Muscle of leg (tissue), 3 donors: ENCODE measurements at regions not wholly inside any gene's neighbourhood (a gene's known extent, or its start where the extent isn't known, plus 50 kb on each side); places are given as distances from the start of the nearest gene placed in this dataset.

Experiments
- DNase-seq: peaks from one replicate; pipeline ENCODE4 v3.0.0; 2013
- H3K27ac ChIP-seq: one replicate; pipeline ENCODE4 v1.5.1; 2013; ENCODE audit warnings: mild to moderate bottlenecking, low read length, control low read depth
- H3K27me3 ChIP-seq: one replicate; pipeline ENCODE4 v1.6.1; 2013; ENCODE audit warnings: low read length; ENCODE audit not compliant: control insufficient read depth, insufficient read depth
- H3K36me3 ChIP-seq: one replicate; pipeline ENCODE4 v1.6.1; 2013; ENCODE audit warnings: low read length; ENCODE audit not compliant: control insufficient read depth, insufficient read depth
- H3K4me1 ChIP-seq: one replicate; pipeline ENCODE4 v1.6.1; 2013; ENCODE audit warnings: low read length; ENCODE audit not compliant: control insufficient read depth, insufficient read depth
- H3K4me3 ChIP-seq: one replicate; pipeline ENCODE4 v1.5.1; 2013; ENCODE audit warnings: low read length, control low read depth
- H3K9me3 ChIP-seq: replicated peaks from 2 replicates; pipeline ENCODE4 v1.6.1; 2013; ENCODE audit warnings: low read depth, low read length; ENCODE audit not compliant: control insufficient read depth
- WGBS: methylation state at CpG from one replicate; pipeline ENCODE4 v1.1.5; 2013; ENCODE audit warnings: missing lambda C conversion rate; ENCODE audit not compliant: insufficient coverage; 5-methylcytosine and 5-hydroxymethylcytosine counted together

DNA sequence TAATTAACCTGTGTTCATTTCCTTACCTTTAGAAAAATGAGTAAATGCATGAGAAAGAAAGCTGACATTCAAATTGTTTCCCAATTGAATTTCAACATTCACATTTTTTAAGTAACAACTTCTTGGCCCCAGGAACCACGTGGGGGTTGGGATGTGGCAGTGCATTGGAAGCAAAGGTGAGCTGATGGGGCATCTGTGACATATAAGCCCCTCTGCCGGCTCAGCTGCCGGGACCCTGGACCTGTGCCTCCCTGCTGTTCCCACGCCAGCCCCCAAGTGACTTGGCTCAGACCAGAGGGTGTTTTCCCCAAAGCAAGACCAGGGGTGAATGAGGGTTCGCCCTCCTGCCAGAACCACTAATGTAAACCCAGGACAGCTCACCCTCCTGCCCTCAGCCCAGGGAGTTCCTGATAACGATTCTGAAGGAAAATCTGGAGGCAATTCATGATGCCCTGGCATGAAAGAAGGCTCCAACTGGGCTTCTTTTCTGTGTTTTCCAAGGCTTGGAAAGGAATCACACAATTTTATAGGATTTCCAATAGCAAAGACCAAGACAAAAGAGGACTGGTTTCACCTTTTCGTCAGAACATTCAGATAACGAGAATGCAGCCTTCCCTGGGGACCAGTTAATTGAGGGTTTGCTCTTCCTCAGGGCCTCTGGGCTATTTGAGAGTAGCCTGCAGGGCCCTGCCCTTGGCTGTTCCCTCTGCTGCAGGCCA lies 193.2 kb upstream of the TWIST2 start:
- no peaks in the 10 kb centered on the region for H3K9me3 ChIP-seq
- H3K4me1 ChIP-seq = peaks cover 54% of the 10 kb centered on the region
- DNase-seq = no peak
- WGBS = 81% methylated on average over 7 of the region's 8 CpGs
- H3K27me3 ChIP-seq = peaks cover 2% of the 10 kb centered on the region
- H3K27ac ChIP-seq = no peak overlapping the region
- no peaks in the 10 kb centered on the region for H3K36me3 ChIP-seq
- H3K4me3 ChIP-seq = no peak overlapping the region

DNA sequence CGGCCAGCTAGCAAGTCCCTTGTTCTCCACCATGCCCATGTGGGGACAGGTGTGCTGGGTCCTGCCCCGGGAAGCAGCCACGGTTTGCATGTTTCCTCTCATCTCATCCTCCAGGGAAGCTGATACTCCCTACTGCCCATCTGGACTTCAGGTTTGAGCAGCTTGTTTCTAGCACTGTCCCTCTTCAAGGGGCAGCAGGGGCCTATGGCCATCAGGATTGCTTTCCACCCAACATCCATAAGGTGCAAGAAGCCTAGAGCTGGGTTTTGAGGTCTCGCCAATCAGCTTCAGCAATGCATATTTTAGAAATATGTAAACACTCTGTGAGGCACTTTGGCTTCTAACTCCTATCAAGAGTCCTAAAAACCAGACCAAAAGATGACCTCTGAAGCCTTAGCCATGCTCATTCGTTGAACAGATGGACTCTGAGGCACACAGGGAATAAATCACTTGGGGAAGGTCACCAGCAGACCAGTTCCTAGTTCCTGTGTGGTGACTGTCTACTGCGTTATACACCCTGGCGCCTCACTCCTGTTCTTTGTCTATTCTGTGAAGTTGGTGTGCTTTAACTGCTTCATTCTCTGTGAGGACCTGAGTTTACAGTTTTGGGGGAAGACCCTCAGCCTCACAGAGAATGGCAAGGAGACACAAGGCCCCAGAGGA lies 192.6 kb upstream of the TWIST2 start:
- Histone ChIP-seq H3K27ac (no peak overlapping the region), H3K4me1 (peaks cover 54% of the 10 kb centered on the region), H3K4me3 (no peak overlapping the region), H3K9me3 (no peaks in the 10 kb centered on the region), H3K36me3 (no peaks in the 10 kb centered on the region), H3K27me3 (no peaks in the 10 kb centered on the region)
- no peak for DNase-seq
- WGBS = 67% methylated on average over 3 of the region's 7 CpGs

DNA sequence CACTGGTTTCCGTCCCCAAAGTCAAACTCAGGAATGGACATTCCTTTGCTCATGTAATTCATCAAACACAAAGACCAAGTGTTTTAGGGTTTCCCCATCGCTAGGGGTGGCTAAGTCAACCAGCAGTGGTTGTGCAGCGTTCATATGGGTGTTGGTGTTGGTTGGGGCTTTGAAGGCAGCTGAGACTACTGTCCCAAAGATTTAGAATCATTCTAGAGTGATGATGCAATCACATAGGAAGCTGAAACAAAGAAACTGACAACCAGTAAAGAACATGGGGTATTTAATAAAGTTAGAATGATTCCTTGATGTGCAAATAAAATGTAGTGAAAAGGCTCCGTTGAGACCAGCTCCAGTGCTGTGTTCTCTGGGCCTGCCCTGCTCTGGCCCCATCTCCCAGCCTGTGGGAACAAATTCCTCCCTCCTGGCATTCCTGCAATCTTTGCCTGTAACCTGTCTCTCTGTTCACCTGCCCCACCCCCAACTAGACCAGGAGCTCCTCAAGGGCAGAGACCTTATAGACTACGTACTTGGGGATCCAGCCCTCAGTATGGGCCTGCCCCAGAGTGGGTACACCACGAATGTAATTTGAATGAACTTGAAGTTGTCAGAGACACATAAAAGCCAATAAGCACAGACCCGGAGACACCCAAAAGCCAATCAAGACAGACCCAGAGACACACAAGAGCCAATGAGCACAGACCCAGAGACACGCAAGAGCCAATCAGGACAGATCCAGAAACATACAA lies 191.7 kb upstream of the TWIST2 start:
- H3K27me3 ChIP-seq = no peaks in the 10 kb centered on the region
- no peak overlapping the region for H3K27ac ChIP-seq
- no peak for DNase-seq
- H3K4me1 ChIP-seq = peaks cover 54% of the 10 kb centered on the region
- no peak overlapping the region for H3K4me3 ChIP-seq
- 100% methylated on average over 3 of the region's 8 CpGs for WGBS
- H3K9me3 ChIP-seq = no peaks in the 10 kb centered on the region
- no peaks in the 10 kb centered on the region for H3K36me3 ChIP-seq

DNA sequence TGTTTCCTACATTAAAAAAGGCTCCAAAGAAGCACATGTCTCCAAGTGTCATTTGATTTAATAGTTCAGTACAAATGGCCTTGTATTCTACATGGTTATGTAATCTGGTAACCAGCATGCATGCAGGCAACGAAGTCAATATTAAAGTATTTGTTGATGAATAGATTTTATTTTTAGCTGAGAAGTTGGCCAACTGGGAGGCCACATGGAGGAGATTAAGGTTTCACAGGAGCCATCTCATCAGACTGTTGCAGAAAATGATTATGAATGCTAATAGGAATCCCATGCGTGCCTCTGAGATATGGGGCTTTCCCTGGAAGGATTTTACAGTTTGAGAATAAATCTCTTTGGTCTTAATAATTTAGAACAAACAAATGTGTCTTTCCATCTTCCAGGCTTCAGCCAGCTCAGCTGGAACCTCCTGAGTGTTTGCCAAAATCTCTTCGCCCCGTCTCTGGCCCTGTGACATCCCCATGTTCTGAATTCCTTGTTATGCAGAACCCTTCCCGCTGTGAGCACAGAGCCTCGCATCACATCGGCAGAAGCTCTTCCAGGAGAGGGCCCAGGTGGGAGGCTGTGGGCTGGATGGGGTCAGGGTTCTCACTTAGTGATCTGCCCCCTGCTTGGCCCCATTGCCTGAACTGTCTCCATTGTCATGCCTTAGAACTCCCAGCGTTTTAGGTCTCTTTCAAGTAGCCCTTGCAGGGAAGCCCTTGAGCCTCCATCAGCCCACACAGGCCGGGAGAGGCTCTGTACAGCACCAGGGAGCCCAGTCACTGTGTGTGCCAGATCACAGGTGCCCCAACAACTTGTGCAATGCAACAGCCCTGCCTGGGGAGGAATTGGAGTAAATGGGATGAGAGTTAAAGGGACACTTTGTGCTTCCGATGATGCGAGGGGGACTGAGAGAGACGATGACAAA lies 190.5 kb upstream of the TWIST2 start:
- Histone ChIP-seq H3K9me3 (no peaks in the 10 kb centered on the region), H3K4me3 (no peak overlapping the region), H3K36me3 (no peaks in the 10 kb centered on the region), H3K27me3 (no peaks in the 10 kb centered on the region), H3K4me1 (peaks cover 54% of the 10 kb centered on the region), H3K27ac (peak overlapping the region; percentile 49)
- peak; percentile 90 for DNase-seq
- 43% methylated on average over 7 of the region's 12 CpGs for WGBS

DNA sequence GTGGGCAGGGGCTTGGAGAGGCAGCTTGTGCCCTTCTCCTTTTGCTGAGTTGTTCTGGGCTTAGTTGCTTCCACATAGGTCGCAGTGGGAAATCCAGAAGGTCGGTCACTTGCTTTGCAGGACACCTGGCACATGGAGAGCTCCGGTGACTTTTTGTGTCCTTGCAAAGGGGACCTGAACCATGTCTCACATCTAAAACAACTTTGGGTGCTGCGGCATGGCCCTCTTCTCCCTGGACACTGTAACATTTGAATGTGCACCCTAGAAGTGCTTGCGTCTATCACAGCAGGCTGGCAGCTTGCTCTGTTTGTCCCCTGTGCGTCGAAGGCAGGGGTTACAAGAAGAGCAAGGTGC lies 189.9 kb upstream of the TWIST2 start:
- 90% methylated on average over 5 of the region's 7 CpGs for WGBS
- no peaks in the 10 kb centered on the region for H3K9me3 ChIP-seq

DNA sequence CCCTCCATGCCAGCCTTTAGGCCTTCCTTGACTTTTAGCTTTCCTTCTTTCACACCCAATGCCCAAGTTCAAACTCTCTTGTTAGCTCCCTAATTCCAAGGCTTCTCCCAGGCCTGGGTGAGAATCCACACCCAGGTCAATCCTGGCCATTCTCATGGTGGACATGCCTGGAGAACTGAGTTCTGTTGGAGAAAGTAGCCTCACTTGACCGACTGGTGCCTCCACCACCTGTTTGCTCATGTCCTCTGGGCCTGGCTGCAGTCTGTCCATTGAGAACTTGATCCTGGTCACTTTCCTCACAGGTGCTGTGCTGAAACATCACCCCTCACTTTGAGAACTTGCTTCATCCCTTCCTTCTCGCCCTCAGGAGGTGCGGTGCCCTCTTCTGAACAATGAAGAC lies 189.1 kb upstream of the TWIST2 start:
- Histone ChIP-seq H3K4me1 (peaks cover 46% of the 10 kb centered on the region), H3K27ac (no peak overlapping the region), H3K36me3 (no peaks in the 10 kb centered on the region), H3K4me3 (no peak overlapping the region), H3K27me3 (no peaks in the 10 kb centered on the region), H3K9me3 (no peaks in the 10 kb centered on the region)
- DNase-seq = peak; percentile 15
- 80% methylated on average over 1 of the region's 3 CpGs for WGBS

More for the DNA sequence above, 189.9 kb upstream of the TWIST2 start:
- Histone ChIP-seq H3K27me3 (no peaks in the 10 kb centered on the region), H3K36me3 (no peaks in the 10 kb centered on the region), H3K4me3 (no peak overlapping the region), H3K27ac (no peak overlapping the region), H3K4me1 (peaks cover 54% of the 10 kb centered on the region)
- no peak for DNase-seq

DNA sequence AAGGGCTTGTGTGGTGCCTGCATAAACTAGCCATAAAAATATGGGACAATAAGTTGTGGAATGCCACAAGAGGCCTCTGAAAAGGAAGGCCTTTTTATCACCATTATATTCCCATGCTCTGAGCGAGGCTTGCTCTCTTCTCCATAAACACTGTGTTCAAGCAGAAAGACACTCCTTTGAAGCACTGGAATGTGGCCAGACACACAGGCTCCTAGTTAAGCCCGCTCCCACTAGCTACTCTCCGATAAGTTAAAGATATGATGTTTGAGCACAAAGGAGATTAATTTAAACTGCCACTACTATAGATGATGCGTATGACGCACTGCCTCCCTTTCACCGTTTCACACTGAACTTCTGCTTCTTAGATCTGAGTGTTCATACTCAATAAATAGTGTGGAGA lies 188.7 kb upstream of the TWIST2 start:
- Histone ChIP-seq H3K4me3 (no peak overlapping the region), H3K36me3 (no peaks in the 10 kb centered on the region), H3K9me3 (no peaks in the 10 kb centered on the region), H3K27me3 (no peaks in the 10 kb centered on the region), H3K4me1 (peaks cover 43% of the 10 kb centered on the region), H3K27ac (no peak overlapping the region)
- 57% methylated on average over 1 of the region's 6 CpGs for WGBS
- DNase-seq = no peak

DNA sequence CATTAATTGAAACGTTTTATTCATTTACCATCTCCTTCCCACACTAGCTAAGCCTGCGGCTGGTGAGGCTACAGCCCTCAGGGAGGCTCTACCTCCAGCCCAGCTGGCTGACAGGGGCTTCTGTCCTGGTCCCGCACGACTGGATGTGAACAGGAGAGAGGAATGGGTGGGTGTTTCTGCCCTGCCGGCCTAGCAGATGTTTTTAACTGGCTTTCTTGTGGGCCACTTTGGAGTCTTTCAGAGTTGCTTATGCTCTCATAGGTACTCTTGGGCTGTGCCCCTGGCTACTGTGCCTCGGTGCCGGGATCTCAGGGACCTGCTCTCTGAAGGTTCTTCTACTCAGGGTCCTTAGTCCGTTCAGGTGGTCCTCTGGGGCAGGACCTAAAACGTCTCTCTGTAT lies 184.3 kb upstream of the TWIST2 start:
- no peak overlapping the region for H3K4me3 ChIP-seq
- peaks cover 3% of the 10 kb centered on the region for H3K4me1 ChIP-seq
- no peak for DNase-seq
- no peaks in the 10 kb centered on the region for H3K36me3 ChIP-seq
- WGBS = 74% methylated on average over 4 of the region's 9 CpGs
- H3K27me3 ChIP-seq = peaks cover 2% of the 10 kb centered on the region
- no peaks in the 10 kb centered on the region for H3K9me3 ChIP-seq
- H3K27ac ChIP-seq = no peak overlapping the region

DNA sequence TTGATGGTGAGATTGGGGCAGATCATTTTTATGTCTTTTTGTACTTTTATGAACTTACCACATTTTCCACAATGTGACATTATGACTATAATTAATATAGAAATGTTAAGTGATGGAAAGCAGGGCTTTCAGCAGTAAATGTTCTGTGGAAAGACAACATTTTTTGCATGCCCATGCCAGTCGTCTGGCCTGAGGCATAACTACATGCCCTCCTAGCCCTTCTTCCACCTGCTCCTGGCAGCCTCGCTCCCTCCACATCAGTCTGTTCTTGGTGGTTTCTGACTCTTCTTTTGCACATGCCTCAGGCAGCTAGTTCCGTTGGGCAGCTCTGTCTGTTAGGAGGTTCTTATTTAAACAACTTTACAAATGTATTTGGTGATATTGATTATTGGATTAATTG lies 182.0 kb upstream of the TWIST2 start:
- WGBS = no CpG with 5 or more reads among the region's 3 CpGs
- H3K9me3 ChIP-seq = no peaks in the 10 kb centered on the region
- H3K4me3 ChIP-seq = no peak overlapping the region
- peaks cover 2% of the 10 kb centered on the region for H3K27me3 ChIP-seq
- H3K36me3 ChIP-seq = no peaks in the 10 kb centered on the region
- H3K4me1 ChIP-seq = no peaks in the 10 kb centered on the region
- H3K27ac ChIP-seq = no peak overlapping the region
- no peak for DNase-seq
